Retinal pigment epithelial cell (primary cell): ENCODE measurements at regions not wholly inside any gene's neighbourhood (a gene's known extent, or its start where the extent isn't known, plus 50 kb on each side); places are given as distances from the start of the nearest gene placed in this dataset.
A peak's percentile ranks its signal among the peaks of the same experiment; 100 is the strongest.
"Not testable (repeated sequence)": the region's sequence is repeated elsewhere in the genome, so short reads cannot be mapped to it uniquely, and the experiment has no call there.

Source experiments
- DNase-seq: peaks from one replicate; pipeline ENCODE4 v3.0.0-alpha.2; 2010; ENCODE audit warnings: low read depth
- H3K4me3 ChIP-seq: 2 replicates; pipeline ENCODE4 v1.5.1; 2011; ENCODE audit warnings: mild to moderate bottlenecking, low read length, control low read depth, moderate library complexity
- CTCF ChIP-seq: conservative IDR thresholded peaks from 2 replicates; pipeline ENCODE4 v1.5.1; 2011; ENCODE audit warnings: low read depth, low read length, control low read depth, inconsistent platforms

- no peak for DNase-seq
- no peak for TF ChIP-seq CTCF
- H3K4me3 ChIP-seq, result no peak overlapping the region
Measured at GRCh38 chr12:71315328-71315985, 124.1 kb upstream of the LGR5 start.

GRCh38 chr12:71312768-71313403, 126.7 kb upstream of the LGR5 start:
- H3K4me3 ChIP-seq, result no peak overlapping the region
- peak; percentile 47 for DNase-seq
- no peak for TF ChIP-seq CTCF

- not testable (repeated sequence) for H3K4me3 ChIP-seq, DNase-seq
Measured at GRCh38 chr12:71311611-71312010, 128.0 kb upstream of the LGR5 start.

- no peak overlapping the region for H3K4me3 ChIP-seq
- DNase-seq, result no peak
Measured at GRCh38 chr12:71306808-71307207, 132.8 kb upstream of the LGR5 start.

GRCh38 chr12:71304306-71304705, 135.3 kb upstream of the LGR5 start:
- no peak overlapping the region for H3K4me3 ChIP-seq
- TF ChIP-seq CTCF, result no peak
- DNase-seq, result no peak

More at GRCh38 chr12:71306808-71307207, 132.8 kb upstream of the LGR5 start:
- no peak for TF ChIP-seq CTCF

- no peak overlapping the region for H3K4me3 ChIP-seq
- no peak for DNase-seq
- no peak for TF ChIP-seq CTCF
Measured at GRCh38 chr12:71303199-71303598, 136.4 kb upstream of the LGR5 start.

GRCh38 chr12:71300772-71301675, 138.6 kb upstream of the LGR5 start:
- no peak overlapping the region for H3K4me3 ChIP-seq
- no peak for DNase-seq
- TF ChIP-seq CTCF, result no peak
